Left colon (tissue), 2 donors: ENCODE measurements at regions not wholly inside any gene's neighbourhood (a gene's known extent, or its start where the extent isn't known, plus 50 kb on each side); places are given as distances from the start of the nearest gene placed in this dataset.

Experiments
- ATAC-seq: fragments of 200-7000 bp; cut with Tn5 transposase; one replicate; pipeline ENCODE4 v1.9.1; 2020; ENCODE audit warnings: mild to moderate bottlenecking, moderate library complexity
- DNase-seq, 2 donors: peaks; one replicate each; pipeline ENCODE4 v3.0.0-alpha.2; 2020
- intact Hi-C, 2 donors: fragments of 100-400 bp; cut with DNase I in 1 of 2; cut with micrococcal nuclease in 1 of 2; formaldehyde crosslinking; loops; one replicate each; pipeline versions ENCODE4 v1.11.2 to v1.14.0; 2022; cut with DNase I, micrococcal nuclease
- donor health status: DM: no; HTN: no; CAD: no.
- donor health status: DM: yes; HTN: yes; CAD: no.

- intact Hi-C loops: loop anchor here in 1 of 2 donors (10.0 kb wide), 1 partner anchor 911 kb away; no protein-coding TSS in a partner anchor
Observed at GRCh38 chr9:82605657-82606031, 457.3 kb downstream of the RASEF start.

GRCh38 chr9:82606071-82606470 lies 456.9 kb downstream of the RASEF start:
- intact Hi-C loops: loop anchor here in 1 of 2 donors (10.0 kb wide), 1 partner anchor 911 kb away; no protein-coding TSS in a partner anchor
- DNase-seq (no peak), ATAC-seq (peak; percentile 13)

More at GRCh38 chr9:82605657-82606031, 457.3 kb downstream of the RASEF start:
- DNase-seq (no peak), ATAC-seq (no peak)

GRCh38 chr9:82606492-82607382 lies 456.2 kb downstream of the RASEF start:
- intact Hi-C loops: loop anchor here in 1 of 2 donors (10.0 kb wide), 1 partner anchor 912 kb away; no protein-coding TSS in a partner anchor
- peak in 1 of 2 donors; percentile 26 for DNase-seq
- peak; percentile 90 for ATAC-seq

- ATAC-seq (peak; percentile 31), DNase-seq (no peak)
- intact Hi-C loops: loop anchor here in 1 of 2 donors (10.0 kb wide), 1 partner anchor 914 kb away; no protein-coding TSS in a partner anchor
Observed at GRCh38 chr9:82608487-82608886, 454.5 kb downstream of the RASEF start.

- no peak for DNase-seq
- no peak for ATAC-seq
- intact Hi-C loops: no loop called here
Observed at GRCh38 chr9:82612942-82613341, 450.0 kb downstream of the RASEF start.

GRCh38 chr9:82613498-82613897 lies 449.4 kb downstream of the RASEF start:
- intact Hi-C loops: no loop called here
- no peak for DNase-seq

GRCh38 chr9:82616545-82616944 lies 446.4 kb downstream of the RASEF start:
- DNase-seq (no peak), ATAC-seq (no peak)
- intact Hi-C loops: no loop called here

More at GRCh38 chr9:82613498-82613897, 449.4 kb downstream of the RASEF start:
- ATAC-seq: no peak

- ATAC-seq (peak; percentile 30), DNase-seq (no peak)
Observed at GRCh38 chr9:82621447-82621846, 441.5 kb downstream of the RASEF start.

GRCh38 chr9:82637368-82637767 lies 425.6 kb downstream of the RASEF start:
- intact Hi-C loops: no loop called here
- ATAC-seq: no peak
- DNase-seq: no peak

More at GRCh38 chr9:82621447-82621846, 441.5 kb downstream of the RASEF start:
- intact Hi-C loops: no loop called here

GRCh38 chr9:82645600-82645999 lies 417.3 kb downstream of the RASEF start:
- DNase-seq (no peak), ATAC-seq (no peak)
- intact Hi-C loops: no loop called here

- ATAC-seq: no peak
- intact Hi-C loops: no loop called here
Observed at GRCh38 chr9:82650368-82650767, 412.6 kb downstream of the RASEF start.

GRCh38 chr9:82651474-82651873 lies 411.5 kb downstream of the RASEF start:
- intact Hi-C loops: no loop called here
- ATAC-seq: no peak
- no peak for DNase-seq

More at GRCh38 chr9:82650368-82650767, 412.6 kb downstream of the RASEF start:
- no peak for DNase-seq

- DNase-seq (no peak), ATAC-seq (no peak)
- intact Hi-C loops: no loop called here
Observed at GRCh38 chr9:82665324-82665723, 397.6 kb downstream of the RASEF start.

- intact Hi-C loops: no loop called here
- ATAC-seq: no peak
- no peak for DNase-seq
Observed at GRCh38 chr9:82668689-82669199, 394.2 kb downstream of the RASEF start.

GRCh38 chr9:82670000-82670399 lies 392.9 kb downstream of the RASEF start:
- no peak for DNase-seq
- intact Hi-C loops: no loop called here
- no peak for ATAC-seq

- intact Hi-C loops: no loop called here
- no peak for ATAC-seq
- DNase-seq: no peak
Observed at GRCh38 chr9:82670726-82671125, 392.2 kb downstream of the RASEF start.

GRCh38 chr9:82673201-82673600 lies 389.7 kb downstream of the RASEF start:
- ATAC-seq (no peak), DNase-seq (no peak)
- intact Hi-C loops: no loop called here

- ATAC-seq: no peak
- DNase-seq: no peak
- intact Hi-C loops: no loop called here
Observed at GRCh38 chr9:82673919-82674318, 389.0 kb downstream of the RASEF start.

GRCh38 chr9:82675102-82675501 lies 387.8 kb downstream of the RASEF start:
- no peak for DNase-seq
- no peak for ATAC-seq
- intact Hi-C loops: no loop called here

- intact Hi-C loops: no loop called here
- DNase-seq: no peak
- ATAC-seq: no peak
Observed at GRCh38 chr9:82675605-82676004, 387.3 kb downstream of the RASEF start.
